ENCODE measurements at regions not wholly inside any gene's neighbourhood (a gene's known extent, or its start where the extent isn't known, plus 50 kb on each side); places are given as distances from the start of the nearest gene placed in this dataset.

- TF ChIP-seq EZH2 (IDR thresholded peaks at IDR 0.05; ENCODE audit: borderline replicate concordance, low read depth, low read length, poor library complexity, severe bottlenecking) (no peak), CTCF (conservative IDR thresholded peaks at IDR 0.05; ENCODE audit: low read depth, low read length) (no peak)
Measured at GRCh38 chr1:88519156-88519555, 164.9 kb upstream of the PKN2 start.

Measured in A673 (cell line).